ENCODE measurements at regions not wholly inside any gene's neighbourhood (a gene's known extent, or its start where the extent isn't known, plus 50 kb on each side); places are given as distances from the start of the nearest gene placed in this dataset.

GRCh38 chr7:85316489-85316888 lies 129.6 kb upstream of the SEMA3D start:
- WGBS (ENCODE audit: insufficient coverage) = no CpG with 5 or more reads among the region's 2 CpGs
- no peak for DNase-seq
- Histone ChIP-seq H3K27me3 (replicated peaks in 1 of 4; ENCODE audit: control extremely low read depth in 1 of 4, control insufficient read depth in 3 of 4, insufficient read depth in 4 of 4, low read length in 3 of 4) (no peaks in the 10 kb centered on the region), H2AFZ (ENCODE audit: insufficient read depth, low read depth, low read length, poor library complexity, severe bottlenecking) (no peak overlapping the region), H3K9me3 (ENCODE audit: control extremely low read depth in 1 of 3, control insufficient read depth in 2 of 3, insufficient read depth in 1 of 3, low read length in 2 of 3) (no peaks in the 10 kb centered on the region), H3K4me3 (ENCODE audit: control extremely low read depth in 1 of 5, extremely low read depth in 1 of 5, insufficient read depth in 1 of 5, low read depth in 2 of 5, low read length in 4 of 5) (no peak overlapping the region), H4K20me1 (ENCODE audit: control insufficient read depth, insufficient read depth, low read length, poor library complexity, severe bottlenecking) (no peaks in the 10 kb centered on the region), H3K27ac (ENCODE audit: low read length in 2 of 2) (no peak overlapping the region), H3K36me3 (replicated peaks in 1 of 2; ENCODE audit: control extremely low read depth in 1 of 2, control insufficient read depth in 1 of 2, extremely low read depth in 1 of 2, insufficient read depth in 2 of 2, low read length in 1 of 2) (no peaks in the 10 kb centered on the region), H3K4me2 (replicated peaks; ENCODE audit: low read depth, low read length, poor library complexity, severe bottlenecking) (no peak overlapping the region), H3K9ac (ENCODE audit: low read length) (no peak overlapping the region), H3K4me1 (ENCODE audit: control insufficient read depth in 2 of 2, insufficient read depth in 2 of 2, low read length in 2 of 2) (no peaks in the 10 kb centered on the region), H3K79me2 (ENCODE audit: control insufficient read depth, insufficient read depth, low read length) (no peaks in the 10 kb centered on the region)
- ChIA-PET POLR2A (no interaction called here), CTCF (interaction anchor here (1.4 kb wide), 1 partner anchor 11 kb away, joined by 3 read pairs; no protein-coding TSS in a partner anchor)
- TF ChIP-seq EZH2 (IDR thresholded peaks at IDR 0.05; ENCODE audit: borderline replicate concordance, insufficient read depth, low read depth, low read length, poor library complexity, severe bottlenecking) (no peak), CTCF (IDR thresholded peaks at IDR 0.05) (no peak)
- no peak overlapping the region for H3K4me3 Mint-ChIP-seq
- intact Hi-C loops (cut with micrococcal nuclease) = no loop called here
- H3K9me3 Mint-ChIP-seq (ENCODE audit: insufficient read depth) = no peaks in the 10 kb centered on the region
- H3K4me1 Mint-ChIP-seq = no peaks in the 10 kb centered on the region
- H3K27ac Mint-ChIP-seq = no peak overlapping the region
- peaks cover 2% of the 10 kb centered on the region for H3K27me3 Mint-ChIP-seq
- ATAC-seq (ENCODE audit: low read depth) = no peak

- no CpG with 5 or more reads among the region's 1 CpG for WGBS (ENCODE audit: insufficient coverage)
- no peak overlapping the region for H3K4me3 ChIP-seq (ENCODE audit: control extremely low read depth in 1 of 5, extremely low read depth in 1 of 5, insufficient read depth in 1 of 5, low read depth in 2 of 5, low read length in 4 of 5)
- Mint-ChIP-seq H3K27ac (no peak overlapping the region), H3K4me1 (no peaks in the 10 kb centered on the region), H3K9me3 (ENCODE audit: insufficient read depth) (no peaks in the 10 kb centered on the region), H3K4me3 (no peak overlapping the region), H3K27me3 (peaks cover 4% of the 10 kb centered on the region)
- no peak for ATAC-seq (ENCODE audit: low read depth)
- H3K4me1 ChIP-seq (ENCODE audit: control insufficient read depth in 2 of 2, insufficient read depth in 2 of 2, low read length in 2 of 2) = no peaks in the 10 kb centered on the region
- H3K9me3 ChIP-seq (ENCODE audit: control extremely low read depth in 1 of 3, control insufficient read depth in 2 of 3, insufficient read depth in 1 of 3, low read length in 2 of 3) = no peaks in the 10 kb centered on the region
- DNase-seq = no peak
- TF ChIP-seq EZH2 (IDR thresholded peaks at IDR 0.05; ENCODE audit: borderline replicate concordance, insufficient read depth, low read depth, low read length, poor library complexity, severe bottlenecking) = no peak
- TF ChIP-seq CTCF (IDR thresholded peaks at IDR 0.05) = no peak
- H3K36me3 ChIP-seq (replicated peaks in 1 of 2; ENCODE audit: control extremely low read depth in 1 of 2, control insufficient read depth in 1 of 2, extremely low read depth in 1 of 2, insufficient read depth in 2 of 2, low read length in 1 of 2) = no peaks in the 10 kb centered on the region
- ChIA-PET POLR2A (interaction anchor here (0.7 kb wide), 1 partner anchor 92 kb away, joined by 3 read pairs; no protein-coding TSS in a partner anchor), CTCF (no interaction called here)
- no peaks in the 10 kb centered on the region for H3K79me2 ChIP-seq (ENCODE audit: control insufficient read depth, insufficient read depth, low read length)
- intact Hi-C loops (cut with micrococcal nuclease) = no loop called here
- H3K4me2 ChIP-seq (replicated peaks; ENCODE audit: low read depth, low read length, poor library complexity, severe bottlenecking) = no peak overlapping the region
- no peak overlapping the region for H3K27ac ChIP-seq (ENCODE audit: low read length in 2 of 2)
- no peak overlapping the region for H2AFZ ChIP-seq (ENCODE audit: insufficient read depth, low read depth, low read length, poor library complexity, severe bottlenecking)
- no peaks in the 10 kb centered on the region for H3K27me3 ChIP-seq (replicated peaks in 1 of 4; ENCODE audit: control extremely low read depth in 1 of 4, control insufficient read depth in 3 of 4, insufficient read depth in 4 of 4, low read length in 3 of 4)
- no peak overlapping the region for H3K9ac ChIP-seq (ENCODE audit: low read length)
- no peaks in the 10 kb centered on the region for H4K20me1 ChIP-seq (ENCODE audit: control insufficient read depth, insufficient read depth, low read length, poor library complexity, severe bottlenecking)
These were observed 123.4 kb upstream of the SEMA3D start for GRCh38 chr7:85310301-85310700.
